Activated CD4-positive, alpha-beta T cell treated with anti-CD3 and anti-CD28 coated beads for 24 hours (primary cell): ENCODE measurements at regions not wholly inside any gene's neighbourhood (a gene's known extent, or its start where the extent isn't known, plus 50 kb on each side); places are given as distances from the start of the nearest gene placed in this dataset.

Experiments
- DNase-seq, 2 donors: peaks; one replicate each; pipeline ENCODE4 v3.0.0-alpha.2; 2020; ENCODE audit warnings: low read depth in 2 of 2

- no peak for DNase-seq
Measured at GRCh38 chr5:155408465-155408864, 394.9 kb downstream of the KIF4B start.

- DNase-seq = no peak
Measured at GRCh38 chr5:155416765-155417164, 403.2 kb downstream of the KIF4B start.

GRCh38 chr5:155418960-155419579 is 405.5 kb downstream of the KIF4B start:
- no peak for DNase-seq

- no peak for DNase-seq
Measured at GRCh38 chr5:155430192-155430591, 416.6 kb downstream of the KIF4B start.

GRCh38 chr5:155434267-155434666 is 420.7 kb downstream of the KIF4B start:
- no peak for DNase-seq

GRCh38 chr5:155434681-155435080 is 421.1 kb downstream of the KIF4B start:
- DNase-seq = no peak

GRCh38 chr5:155441849-155442248 is 428.3 kb downstream of the KIF4B start:
- no peak for DNase-seq

GRCh38 chr5:155451106-155451505 is 437.6 kb downstream of the KIF4B start:
- no peak for DNase-seq

GRCh38 chr5:155455791-155456514 is 442.4 kb downstream of the KIF4B start:
- no peak for DNase-seq

- DNase-seq = no peak
Measured at GRCh38 chr5:155459889-155460500, 446.4 kb downstream of the KIF4B start.

- DNase-seq = no peak
Measured at GRCh38 chr5:155460501-155460931, 447.0 kb downstream of the KIF4B start.

- no peak for DNase-seq
Measured at GRCh38 chr5:155461304-155461703, 447.7 kb downstream of the KIF4B start.

GRCh38 chr5:155466851-155467250 is 453.3 kb downstream of the KIF4B start:
- DNase-seq = no peak

- DNase-seq = no peak
Measured at GRCh38 chr5:155471027-155471426, 457.5 kb downstream of the KIF4B start.

- DNase-seq = no peak
Measured at GRCh38 chr5:155472780-155473179, 459.2 kb downstream of the KIF4B start.

- DNase-seq = no peak
Measured at GRCh38 chr5:155475318-155475717, 461.8 kb downstream of the KIF4B start.

GRCh38 chr5:155480731-155481131 is 467.2 kb downstream of the KIF4B start:
- no peak for DNase-seq

GRCh38 chr5:155481182-155481581 is 467.6 kb downstream of the KIF4B start:
- no peak for DNase-seq

GRCh38 chr5:155482428-155482827 is 468.9 kb downstream of the KIF4B start:
- no peak for DNase-seq

GRCh38 chr5:155485386-155485785 is 471.8 kb downstream of the KIF4B start:
- DNase-seq = no peak

- DNase-seq = no peak
Measured at GRCh38 chr5:155489949-155490348, 476.4 kb downstream of the KIF4B start.

GRCh38 chr5:155492191-155492590 is 478.6 kb downstream of the KIF4B start:
- no peak for DNase-seq

- DNase-seq = no peak
Measured at GRCh38 chr5:155504606-155505005, 491.1 kb downstream of the KIF4B start.
